ENCODE measurements at regions not wholly inside any gene's neighbourhood (a gene's known extent, or its start where the extent isn't known, plus 50 kb on each side); places are given as distances from the start of the nearest gene placed in this dataset.

GRCh38 chr18:77870199-77870598 lies 620.6 kb downstream of the GALR1 start:
- no peak for TF ChIP-seq CTCF (IDR thresholded peaks at IDR 0.05)
- no peak for TF ChIP-seq POLR2A (IDR thresholded peaks at IDR 0.05)
